K562 (cell line): ENCODE measurements at regions not wholly inside any gene's neighbourhood (a gene's known extent, or its start where the extent isn't known, plus 50 kb on each side); places are given as distances from the start of the nearest gene placed in this dataset.

Experiments used
- BCOR ChIP-seq: fragments of 450-650 bp; IDR thresholded peaks from 2 replicates; pipeline ENCODE4 v1.6.1; 2016
- MYNN ChIP-seq, 2 experiments: sonication (generic); formaldehyde crosslinking in 1 of 2; IDR thresholded peaks; 2 replicates each; pipeline versions ENCODE4 v1.5.0 to v1.6.1; 2016 to 2020; ENCODE audit warnings: antibody characterized with exemption in 1 of 2, missing genetic modification reagents in 1 of 2
- PHF21A ChIP-seq: fragments of 450-650 bp; IDR thresholded peaks from 2 replicates; pipeline ENCODE4 v1.6.1; 2017; ENCODE audit warnings: low read depth, borderline replicate concordance
- PML ChIP-seq: IDR thresholded peaks from 2 replicates; pipeline ENCODE4 v1.6.1; 2012; ENCODE audit warnings: low read length, inconsistent platforms
- PRPF4 ChIP-seq: fragments of 200-400 bp; formaldehyde crosslinking; IDR thresholded peaks from one replicate; pipeline ENCODE4 v1.6.1; 2017; ENCODE audit warnings: low read length, low read depth, mild to moderate bottlenecking; ENCODE audit not compliant: insufficient read depth, poor library complexity, severe bottlenecking
- ZNF583 ChIP-seq: fragments of 250-450 bp; sonication (Bioruptor Pico); IDR thresholded peaks from 2 replicates; pipeline ENCODE4 v1.4.0; 2020
- TF ChIP-seq, protein P1 (sequence below): sonication (generic); formaldehyde crosslinking; IDR thresholded peaks from 2 replicates; pipeline ENCODE4 v1.8.0; 2023; ENCODE audit warnings: missing genetic modification reagents, mild to moderate bottlenecking, borderline replicate concordance
- TF ChIP-seq, protein P2 (sequence below): fragments of 250-450 bp; sonication (Bioruptor Pico); IDR thresholded peaks from 2 replicates; pipeline ENCODE4 v1.5.0; 2020; ENCODE audit warnings: mild to moderate bottlenecking
- TF ChIP-seq, protein P3 (sequence below): sonication (generic); formaldehyde crosslinking; IDR thresholded peaks from 2 replicates; pipeline ENCODE4 v1.8.0; 2022; ENCODE audit warnings: mild to moderate bottlenecking, low read depth, missing genetic modification reagents
- TF ChIP-seq, protein P4 (sequence below), 2 experiments: fragments of 250-450 bp in 1 of 2; fragments of 450-650 bp in 1 of 2; sonication (Bioruptor Pico) in 1 of 2; IDR thresholded peaks; 2 replicates each; pipeline versions ENCODE4 v1.6.1 to v1.8.0; 2016 to 2021; ENCODE audit warnings: mild to moderate bottlenecking in 2 of 2, moderate library complexity in 2 of 2, missing compliant biosample characterization in 1 of 2, missing genetic modification characterization in 1 of 2
- TF ChIP-seq, protein P5 (sequence below): fragments of 250-450 bp; sonication (Bioruptor Pico); IDR thresholded peaks from 2 replicates; pipeline ENCODE4 v1.8.0; 2022; ENCODE audit warnings: moderate library complexity, mild to moderate bottlenecking, inconsistent platforms
- TF ChIP-seq, protein P6 (sequence below), 2 experiments: fragments of 450-650 bp; conservative IDR thresholded peaks; 2 replicates each; pipeline ENCODE4 v1.6.1; 2017; ENCODE audit warnings: mild to moderate bottlenecking in 2 of 2, moderate library complexity in 2 of 2

DNA sequence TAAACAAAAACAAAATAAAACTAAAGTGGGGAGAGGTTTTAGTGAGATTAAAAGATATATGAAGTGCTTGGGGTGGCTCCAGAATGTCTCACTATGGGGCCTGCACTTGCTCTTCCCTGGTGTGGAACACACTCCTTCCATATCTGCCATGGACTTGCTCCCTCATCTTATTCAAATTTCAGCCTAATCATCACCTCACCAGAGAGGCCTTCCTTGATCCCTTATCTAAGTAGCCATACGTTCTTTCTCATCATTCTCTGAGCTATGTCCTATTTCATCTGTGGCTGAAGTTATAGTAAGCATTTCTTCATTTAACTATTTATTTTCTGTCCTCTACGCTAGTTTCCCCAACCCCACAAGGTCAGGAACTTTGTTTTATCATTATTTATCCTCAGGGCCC is 511.7 kb downstream of the NTRK3 start (continued):
- TF ChIP-seq, protein P1, sequence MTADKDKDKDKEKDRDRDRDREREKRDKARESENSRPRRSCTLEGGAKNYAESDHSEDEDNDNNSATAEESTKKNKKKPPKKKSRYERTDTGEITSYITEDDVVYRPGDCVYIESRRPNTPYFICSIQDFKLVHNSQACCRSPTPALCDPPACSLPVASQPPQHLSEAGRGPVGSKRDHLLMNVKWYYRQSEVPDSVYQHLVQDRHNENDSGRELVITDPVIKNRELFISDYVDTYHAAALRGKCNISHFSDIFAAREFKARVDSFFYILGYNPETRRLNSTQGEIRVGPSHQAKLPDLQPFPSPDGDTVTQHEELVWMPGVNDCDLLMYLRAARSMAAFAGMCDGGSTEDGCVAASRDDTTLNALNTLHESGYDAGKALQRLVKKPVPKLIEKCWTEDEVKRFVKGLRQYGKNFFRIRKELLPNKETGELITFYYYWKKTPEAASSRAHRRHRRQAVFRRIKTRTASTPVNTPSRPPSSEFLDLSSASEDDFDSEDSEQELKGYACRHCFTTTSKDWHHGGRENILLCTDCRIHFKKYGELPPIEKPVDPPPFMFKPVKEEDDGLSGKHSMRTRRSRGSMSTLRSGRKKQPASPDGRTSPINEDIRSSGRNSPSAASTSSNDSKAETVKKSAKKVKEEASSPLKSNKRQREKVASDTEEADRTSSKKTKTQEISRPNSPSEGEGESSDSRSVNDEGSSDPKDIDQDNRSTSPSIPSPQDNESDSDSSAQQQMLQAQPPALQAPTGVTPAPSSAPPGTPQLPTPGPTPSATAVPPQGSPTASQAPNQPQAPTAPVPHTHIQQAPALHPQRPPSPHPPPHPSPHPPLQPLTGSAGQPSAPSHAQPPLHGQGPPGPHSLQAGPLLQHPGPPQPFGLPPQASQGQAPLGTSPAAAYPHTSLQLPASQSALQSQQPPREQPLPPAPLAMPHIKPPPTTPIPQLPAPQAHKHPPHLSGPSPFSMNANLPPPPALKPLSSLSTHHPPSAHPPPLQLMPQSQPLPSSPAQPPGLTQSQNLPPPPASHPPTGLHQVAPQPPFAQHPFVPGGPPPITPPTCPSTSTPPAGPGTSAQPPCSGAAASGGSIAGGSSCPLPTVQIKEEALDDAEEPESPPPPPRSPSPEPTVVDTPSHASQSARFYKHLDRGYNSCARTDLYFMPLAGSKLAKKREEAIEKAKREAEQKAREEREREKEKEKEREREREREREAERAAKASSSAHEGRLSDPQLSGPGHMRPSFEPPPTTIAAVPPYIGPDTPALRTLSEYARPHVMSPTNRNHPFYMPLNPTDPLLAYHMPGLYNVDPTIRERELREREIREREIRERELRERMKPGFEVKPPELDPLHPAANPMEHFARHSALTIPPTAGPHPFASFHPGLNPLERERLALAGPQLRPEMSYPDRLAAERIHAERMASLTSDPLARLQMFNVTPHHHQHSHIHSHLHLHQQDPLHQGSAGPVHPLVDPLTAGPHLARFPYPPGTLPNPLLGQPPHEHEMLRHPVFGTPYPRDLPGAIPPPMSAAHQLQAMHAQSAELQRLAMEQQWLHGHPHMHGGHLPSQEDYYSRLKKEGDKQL (CRISPR knock-in tag), result no peak
- peak; percentile 42; the same call in 1 of the 2 replicates for TF ChIP-seq PML
- TF ChIP-seq BCOR, result 0 out of 2 replicates have a peak, but pooled peaks have one; percentile 17
- TF ChIP-seq, protein P2, sequence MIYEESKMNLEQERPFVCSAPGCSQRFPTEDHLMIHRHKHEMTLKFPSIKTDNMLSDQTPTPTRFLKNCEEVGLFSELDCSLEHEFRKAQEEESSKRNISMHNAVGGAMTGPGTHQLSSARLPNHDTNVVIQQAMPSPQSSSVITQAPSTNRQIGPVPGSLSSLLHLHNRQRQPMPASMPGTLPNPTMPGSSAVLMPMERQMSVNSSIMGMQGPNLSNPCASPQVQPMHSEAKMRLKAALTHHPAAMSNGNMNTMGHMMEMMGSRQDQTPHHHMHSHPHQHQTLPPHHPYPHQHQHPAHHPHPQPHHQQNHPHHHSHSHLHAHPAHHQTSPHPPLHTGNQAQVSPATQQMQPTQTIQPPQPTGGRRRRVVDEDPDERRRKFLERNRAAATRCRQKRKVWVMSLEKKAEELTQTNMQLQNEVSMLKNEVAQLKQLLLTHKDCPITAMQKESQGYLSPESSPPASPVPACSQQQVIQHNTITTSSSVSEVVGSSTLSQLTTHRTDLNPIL (CRISPR knock-in tag), result no peak
- no peak for TF ChIP-seq MYNN (IDR thresholded peaks at IDR 0.05)
- TF ChIP-seq MYNN (CRISPR knock-in tag; IDR thresholded peaks at IDR 0.05), result no peak
- TF ChIP-seq, protein P3, sequence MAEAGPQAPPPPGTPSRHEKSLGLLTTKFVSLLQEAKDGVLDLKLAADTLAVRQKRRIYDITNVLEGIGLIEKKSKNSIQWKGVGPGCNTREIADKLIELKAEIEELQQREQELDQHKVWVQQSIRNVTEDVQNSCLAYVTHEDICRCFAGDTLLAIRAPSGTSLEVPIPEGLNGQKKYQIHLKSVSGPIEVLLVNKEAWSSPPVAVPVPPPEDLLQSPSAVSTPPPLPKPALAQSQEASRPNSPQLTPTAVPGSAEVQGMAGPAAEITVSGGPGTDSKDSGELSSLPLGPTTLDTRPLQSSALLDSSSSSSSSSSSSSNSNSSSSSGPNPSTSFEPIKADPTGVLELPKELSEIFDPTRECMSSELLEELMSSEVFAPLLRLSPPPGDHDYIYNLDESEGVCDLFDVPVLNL, result no peak
- TF ChIP-seq, protein P4, sequence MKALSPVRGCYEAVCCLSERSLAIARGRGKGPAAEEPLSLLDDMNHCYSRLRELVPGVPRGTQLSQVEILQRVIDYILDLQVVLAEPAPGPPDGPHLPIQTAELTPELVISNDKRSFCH (CRISPR knock-in tag; IDR thresholded peaks at IDR 0.05), result no peak
- TF ChIP-seq, protein P4 (tag; IDR thresholded peaks at IDR 0.05), result no peak
- no peak for TF ChIP-seq PRPF4
- TF ChIP-seq PHF21A, result no peak
- TF ChIP-seq ZNF583 (CRISPR knock-in tag), result no peak
- TF ChIP-seq, protein P5, sequence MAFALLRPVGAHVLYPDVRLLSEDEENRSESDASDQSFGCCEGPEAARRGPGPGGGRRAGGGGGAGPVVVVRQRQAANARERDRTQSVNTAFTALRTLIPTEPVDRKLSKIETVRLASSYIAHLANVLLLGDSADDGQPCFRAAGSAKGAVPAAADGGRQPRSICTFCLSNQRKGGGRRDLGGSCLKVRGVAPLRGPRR (CRISPR knock-in tag), result no peak
- TF ChIP-seq, protein P6, sequence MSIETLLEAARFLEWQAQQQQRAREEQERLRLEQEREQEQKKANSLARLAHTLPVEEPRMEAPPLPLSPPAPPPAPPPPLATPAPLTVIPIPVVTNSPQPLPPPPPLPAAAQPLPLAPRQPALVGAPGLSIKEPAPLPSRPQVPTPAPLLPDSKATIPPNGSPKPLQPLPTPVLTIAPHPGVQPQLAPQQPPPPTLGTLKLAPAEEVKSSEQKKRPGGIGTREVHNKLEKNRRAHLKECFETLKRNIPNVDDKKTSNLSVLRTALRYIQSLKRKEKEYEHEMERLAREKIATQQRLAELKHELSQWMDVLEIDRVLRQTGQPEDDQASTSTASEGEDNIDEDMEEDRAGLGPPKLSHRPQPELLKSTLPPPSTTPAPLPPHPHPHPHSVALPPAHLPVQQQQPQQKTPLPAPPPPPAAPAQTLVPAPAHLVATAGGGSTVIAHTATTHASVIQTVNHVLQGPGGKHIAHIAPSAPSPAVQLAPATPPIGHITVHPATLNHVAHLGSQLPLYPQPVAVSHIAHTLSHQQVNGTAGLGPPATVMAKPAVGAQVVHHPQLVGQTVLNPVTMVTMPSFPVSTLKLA (conservative IDR thresholded peaks at IDR 0.05), result no peak; a peak in 1 of 4 replicates
